ENCODE measurements at regions not wholly inside any gene's neighbourhood (a gene's known extent, or its start where the extent isn't known, plus 50 kb on each side); places are given as distances from the start of the nearest gene placed in this dataset.
A peak's percentile ranks its signal among the peaks of the same experiment; 100 is the strongest.

- TF ChIP-seq CTCF (IDR thresholded peaks at IDR 0.05), result no peak
- ATAC-seq, result no peak
- Histone ChIP-seq H3K36me3 (no peaks in the 10 kb centered on the region), H3K4me1 (peaks cover 0 to 10% of the 10 kb centered on the region in 2 donors), H3K27ac (no peak overlapping the region), H3K27me3 (peaks cover 0 to 45% of the 10 kb centered on the region in 2 donors), H3K4me3 (no peak overlapping the region), H3K9me3 (no peaks in the 10 kb centered on the region)
- no peak for DNase-seq
- intact Hi-C loops (cut with DNase I), result no loop called here
Measured at GRCh38 chr9:78437296-78437695, 140.4 kb downstream of the PSAT1 start.

GRCh38 chr9:78437806-78438205, 140.9 kb downstream of the PSAT1 start:
- Histone ChIP-seq H3K27me3 (peaks cover 0 to 45% of the 10 kb centered on the region in 2 donors), H3K27ac (no peak overlapping the region), H3K4me3 (no peak overlapping the region), H3K9me3 (no peaks in the 10 kb centered on the region), H3K36me3 (no peaks in the 10 kb centered on the region), H3K4me1 (peaks cover 0 to 10% of the 10 kb centered on the region in 2 donors)
- ATAC-seq (no peak), DNase-seq (no peak)
- TF ChIP-seq CTCF (IDR thresholded peaks at IDR 0.05), result no peak
- intact Hi-C loops (cut with DNase I), result no loop called here

GRCh38 chr9:78438211-78438610, 141.3 kb downstream of the PSAT1 start:
- no peaks in the 10 kb centered on the region for H3K36me3 ChIP-seq
- DNase-seq (no peak), ATAC-seq (no peak)
- no peak for TF ChIP-seq CTCF (IDR thresholded peaks at IDR 0.05)
- H3K4me1 ChIP-seq, result peaks cover 0 to 10% of the 10 kb centered on the region in 2 donors
- no peak overlapping the region for H3K27ac ChIP-seq
- no peaks in the 10 kb centered on the region for H3K9me3 ChIP-seq
- H3K27me3 ChIP-seq, result peaks cover 0 to 45% of the 10 kb centered on the region in 2 donors
- intact Hi-C loops (cut with DNase I), result no loop called here
- H3K4me3 ChIP-seq, result no peak overlapping the region

- Histone ChIP-seq H3K27me3 (peaks cover 0 to 45% of the 10 kb centered on the region in 2 donors), H3K4me3 (no peak overlapping the region), H3K27ac (no peak overlapping the region), H3K36me3 (no peaks in the 10 kb centered on the region), H3K9me3 (no peaks in the 10 kb centered on the region), H3K4me1 (peaks cover 0 to 10% of the 10 kb centered on the region in 2 donors)
- intact Hi-C loops (cut with DNase I), result no loop called here
- no peak for DNase-seq
- no peak for ATAC-seq
- TF ChIP-seq CTCF (IDR thresholded peaks at IDR 0.05), result no peak
Measured at GRCh38 chr9:78438780-78439179, 141.9 kb downstream of the PSAT1 start.

GRCh38 chr9:78439190-78439865, 142.4 kb downstream of the PSAT1 start:
- H3K27ac ChIP-seq, result no peak overlapping the region
- H3K4me3 ChIP-seq, result no peak overlapping the region
- H3K36me3 ChIP-seq, result no peaks in the 10 kb centered on the region
- H3K4me1 ChIP-seq, result peaks cover 0 to 10% of the 10 kb centered on the region in 2 donors
- H3K9me3 ChIP-seq, result no peaks in the 10 kb centered on the region
- ATAC-seq, result peak; percentile 100
- TF ChIP-seq CTCF (IDR thresholded peaks at IDR 0.05), result peak; percentile 86 to 93
- intact Hi-C loops (cut with DNase I), result no loop called here
- peak; percentile 85 to 92 (median 86) for DNase-seq
- H3K27me3 ChIP-seq, result peaks cover 0 to 45% of the 10 kb centered on the region in 2 donors

All from left lung (tissue), 4 donors.